NCI-H226 (cell line): ENCODE measurements at regions not wholly inside any gene's neighbourhood (a gene's known extent, or its start where the extent isn't known, plus 50 kb on each side); places are given as distances from the start of the nearest gene placed in this dataset.
"Not testable (repeated sequence)": the region's sequence is repeated elsewhere in the genome, so short reads cannot be mapped to it uniquely, and the experiment has no call there.

Source experiments
- DNase-seq: peaks from one replicate; pipeline ENCODE4 v3.0.0-alpha.2; 2015

DNA sequence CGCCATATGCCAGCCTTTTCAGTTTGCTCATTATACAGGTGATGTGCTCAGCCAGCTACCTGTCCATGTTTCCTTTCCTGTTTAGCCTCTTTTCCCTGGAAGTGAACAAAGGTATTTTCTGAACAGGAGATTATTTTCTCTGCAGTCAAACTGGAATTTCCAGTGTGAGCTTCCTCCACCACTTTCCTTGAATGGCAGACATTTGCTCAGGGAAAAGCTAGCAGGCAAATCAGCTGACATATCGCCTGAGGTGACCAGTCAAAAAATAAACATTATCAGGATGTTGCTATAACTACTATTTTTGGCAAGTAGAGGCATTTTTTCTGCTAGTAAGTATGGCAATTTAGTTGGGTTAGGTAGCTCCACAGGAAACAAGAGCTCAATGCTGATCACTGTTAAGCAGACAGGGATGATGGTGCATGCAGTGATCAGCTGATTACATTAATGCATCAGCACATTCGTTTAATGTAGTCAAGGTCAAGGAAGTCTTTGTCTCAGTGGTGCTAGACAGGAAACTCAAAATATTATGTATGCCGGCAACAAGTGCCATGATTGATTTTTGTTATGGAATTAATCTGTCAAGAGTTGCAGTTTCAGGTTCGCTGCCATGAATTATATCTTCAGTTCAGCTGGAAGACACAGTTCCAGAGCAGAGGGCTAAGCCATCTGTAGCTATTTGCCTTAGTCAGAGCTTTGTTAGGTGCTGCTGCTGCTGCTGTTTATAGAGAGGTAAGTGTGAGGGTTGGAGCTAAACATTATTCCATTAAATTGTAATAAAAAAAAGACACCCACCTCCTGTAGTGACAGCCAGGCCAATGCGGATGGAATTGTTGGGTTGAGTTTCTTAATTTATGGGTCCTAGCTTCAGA is 179.7 kb upstream of the ST6GALNAC5 start:
- no peak for DNase-seq

- no peak for DNase-seq
These were observed 176.5 kb upstream of the ST6GALNAC5 start for GRCh38 chr1:76690766-76691165.

GRCh38 chr1:76695535-76695934 is 171.7 kb upstream of the ST6GALNAC5 start:
- DNase-seq, result no peak

GRCh38 chr1:76697361-76697760 is 169.9 kb upstream of the ST6GALNAC5 start:
- no peak for DNase-seq

- not testable (repeated sequence) for DNase-seq
These were observed 167.6 kb upstream of the ST6GALNAC5 start for GRCh38 chr1:76699646-76700045.

DNA sequence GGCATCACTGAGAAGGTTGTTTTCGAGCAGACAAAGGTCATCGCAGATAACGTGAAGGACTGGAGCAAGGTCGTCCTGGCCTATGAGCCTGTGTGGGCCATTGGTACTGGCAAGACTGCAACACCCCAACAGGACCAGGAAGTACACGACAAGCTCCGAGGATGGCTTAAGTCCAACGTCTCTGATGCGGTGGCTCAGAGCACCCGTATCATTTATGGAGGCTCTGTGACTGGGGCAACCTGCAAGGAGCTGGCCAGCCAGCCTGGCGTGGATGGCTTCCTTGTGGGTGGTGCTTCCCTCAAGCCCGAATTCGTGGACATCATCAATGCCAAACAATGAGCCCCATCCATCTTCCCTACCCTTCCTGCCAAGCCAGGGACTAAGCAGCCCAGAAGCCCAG is 167.1 kb upstream of the ST6GALNAC5 start:
- not testable (repeated sequence) for DNase-seq

DNA sequence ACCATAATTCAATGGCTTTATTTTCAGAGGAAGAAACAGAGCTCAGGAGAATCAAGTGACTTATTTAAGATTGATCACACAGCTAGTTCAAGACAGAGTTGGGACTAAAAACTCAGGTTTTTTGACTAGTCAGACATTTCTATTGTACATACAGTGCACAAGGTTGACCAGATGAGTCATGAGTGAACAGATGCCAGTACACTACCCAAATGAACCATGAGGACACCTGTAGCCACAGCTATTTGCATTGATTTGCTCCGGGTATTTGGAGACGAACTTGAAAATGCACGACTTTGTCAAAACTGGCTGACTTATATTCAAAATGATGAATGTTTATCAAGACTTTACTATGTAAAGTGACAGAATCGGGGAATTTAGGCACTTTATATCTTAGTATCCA is 161.7 kb upstream of the ST6GALNAC5 start:
- DNase-seq, result no peak

DNA sequence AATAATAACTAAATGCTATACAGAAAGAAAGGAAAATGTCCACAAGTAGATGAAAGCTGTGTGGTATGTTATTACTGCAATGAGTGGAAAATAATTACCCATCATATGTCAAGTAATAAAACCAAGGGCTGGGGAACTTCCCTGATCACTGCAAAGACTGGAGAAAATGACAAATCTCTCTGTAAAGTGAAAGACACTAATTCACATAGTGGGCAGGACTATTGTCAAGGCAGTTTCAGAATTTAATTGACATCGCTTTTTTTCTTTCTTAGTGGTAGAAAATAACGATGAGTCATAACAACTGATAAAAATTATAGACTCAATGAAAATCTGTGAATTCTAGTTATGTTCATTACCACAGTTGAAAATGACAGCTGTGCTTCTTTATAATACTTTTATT is 153.7 kb upstream of the ST6GALNAC5 start:
- DNase-seq, result no peak

DNA sequence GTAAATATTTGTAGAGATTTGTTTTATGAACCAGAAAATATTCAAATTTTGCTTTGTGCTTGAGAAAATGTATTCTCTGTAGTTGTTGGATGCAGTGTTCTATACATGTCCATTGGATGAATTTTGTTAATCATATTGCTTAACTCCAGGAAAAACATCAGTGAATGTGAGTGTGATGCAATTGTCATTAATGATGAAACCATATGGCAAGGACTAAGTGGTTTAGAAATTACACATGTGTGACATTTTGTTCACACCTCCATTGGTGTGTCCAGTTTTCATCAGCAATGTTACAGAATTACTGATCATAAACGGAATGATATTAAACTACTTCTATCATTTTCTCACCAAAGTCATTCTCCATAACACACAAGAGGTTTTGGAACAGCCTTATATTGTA is 151.8 kb upstream of the ST6GALNAC5 start:
- no peak for DNase-seq

DNA sequence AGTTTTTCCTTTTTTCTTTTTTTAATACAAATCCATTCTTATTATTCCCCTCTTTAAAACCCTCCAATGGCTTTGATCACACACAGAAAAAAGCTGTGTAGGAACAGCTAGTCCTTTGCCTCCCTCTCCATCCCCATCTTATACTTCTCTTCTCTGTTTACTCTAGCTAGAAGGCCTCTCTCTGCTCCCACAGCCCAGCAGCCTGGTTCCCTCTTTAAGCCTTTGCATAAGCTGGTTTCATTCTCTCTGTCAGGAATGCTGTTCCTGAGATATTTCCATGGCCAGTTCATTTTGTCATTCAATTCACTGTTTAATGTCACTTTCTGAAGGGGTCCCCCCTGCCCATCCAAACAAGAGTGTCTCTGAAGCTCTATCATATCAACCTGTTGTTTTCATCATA is 143.3 kb upstream of the ST6GALNAC5 start:
- no peak for DNase-seq

GRCh38 chr1:76724816-76725215 is 142.5 kb upstream of the ST6GALNAC5 start:
- DNase-seq, result no peak

DNA sequence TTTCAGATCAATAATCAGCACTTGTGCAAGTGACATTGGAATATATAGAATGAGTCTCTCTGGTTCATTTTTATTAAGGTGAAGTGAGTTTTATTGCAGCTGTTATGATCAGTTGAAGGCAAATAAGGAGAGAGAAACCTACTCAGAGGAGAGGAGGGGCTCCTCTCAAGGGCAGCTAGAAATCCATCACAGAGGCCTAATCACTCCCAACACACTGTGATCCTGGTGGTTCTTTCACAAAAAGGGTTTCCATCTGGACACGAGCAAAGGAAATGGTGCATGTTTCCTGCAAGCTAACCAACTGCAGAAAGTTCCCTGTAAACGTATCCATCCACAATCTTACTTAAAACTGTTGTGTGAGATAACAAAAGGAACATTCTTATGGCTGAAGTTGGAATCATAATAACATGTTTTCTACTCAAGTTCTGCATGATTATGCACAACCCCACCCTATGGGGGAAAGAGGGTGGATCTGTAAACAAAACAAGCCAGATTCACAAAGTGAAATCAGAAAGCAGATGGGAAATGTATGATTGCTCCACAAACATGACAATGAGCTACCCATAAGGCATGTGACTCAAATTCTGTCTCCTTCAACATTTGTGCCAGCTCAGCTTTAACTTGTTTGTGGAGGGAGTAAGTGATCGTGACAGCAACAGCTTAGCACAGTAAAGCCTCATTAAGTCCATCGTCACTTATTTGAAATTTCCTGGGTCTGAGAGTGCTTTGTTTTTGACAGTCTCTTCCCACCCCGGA is 141.2 kb upstream of the ST6GALNAC5 start:
- no peak for DNase-seq

GRCh38 chr1:76727520-76727919 is 139.8 kb upstream of the ST6GALNAC5 start:
- no peak for DNase-seq

DNA sequence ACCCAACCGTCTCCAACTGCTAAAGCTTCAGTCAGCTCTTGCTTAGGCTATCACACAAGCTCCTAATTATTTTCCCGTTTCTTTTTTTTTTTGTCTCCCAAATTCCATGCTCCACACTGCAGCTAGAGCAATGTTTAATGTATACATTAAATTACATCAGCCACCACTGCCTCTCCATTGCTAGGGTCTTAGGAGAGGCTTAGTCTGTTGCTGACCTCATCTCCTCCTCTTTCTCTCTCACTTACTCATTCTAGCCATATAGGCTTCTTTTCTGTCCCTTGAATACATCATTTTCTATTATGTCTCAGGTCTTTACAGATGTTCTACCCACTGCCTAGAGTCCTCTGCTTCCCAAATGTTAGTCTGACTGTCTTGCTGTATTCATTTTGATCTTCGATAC is 138.1 kb upstream of the ST6GALNAC5 start:
- DNase-seq, result no peak

- no peak for DNase-seq
These were observed 137.3 kb upstream of the ST6GALNAC5 start for GRCh38 chr1:76730027-76730426.

GRCh38 chr1:76738355-76738754 is 128.9 kb upstream of the ST6GALNAC5 start:
- not testable (repeated sequence) for DNase-seq

DNA sequence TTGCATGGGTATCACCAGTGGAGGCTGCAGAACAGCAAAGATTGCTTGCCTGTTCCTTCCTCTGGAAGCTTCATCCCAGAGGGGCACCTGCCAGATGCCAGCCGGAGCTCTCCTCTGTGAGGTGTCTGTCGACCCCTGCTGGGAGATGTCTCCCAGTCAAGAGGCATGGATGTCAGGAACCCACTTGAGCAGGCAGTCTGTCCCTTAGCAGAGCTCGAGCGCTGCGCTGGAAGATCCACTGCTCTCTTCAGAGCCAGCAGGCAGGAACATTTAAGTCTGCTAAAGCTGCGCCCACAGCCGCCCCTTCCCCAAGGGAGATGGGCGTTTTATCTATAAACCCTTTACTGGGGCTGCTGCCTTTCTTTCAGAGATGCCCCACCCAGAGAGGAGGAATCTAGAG is 126.3 kb upstream of the ST6GALNAC5 start:
- DNase-seq, result not testable (repeated sequence)

DNA sequence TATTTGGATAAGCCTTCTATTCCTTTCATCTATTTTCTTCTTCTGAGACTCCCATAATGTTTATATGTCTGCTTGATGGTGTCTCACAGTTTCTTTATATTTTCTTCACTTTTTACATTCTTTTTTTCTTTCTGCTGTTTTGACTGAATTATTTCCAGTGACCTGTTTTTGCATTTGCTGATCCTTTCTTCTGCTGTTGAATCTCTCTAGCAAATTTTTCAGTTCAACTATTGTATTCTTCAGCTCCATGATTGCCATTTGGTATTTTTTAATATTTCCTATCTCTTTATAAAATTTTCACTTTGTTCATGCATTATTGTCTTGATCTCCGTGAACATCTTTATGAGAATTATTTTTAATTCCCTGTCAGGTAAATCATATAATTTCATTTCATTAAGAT is 122.3 kb upstream of the ST6GALNAC5 start:
- no peak for DNase-seq

GRCh38 chr1:76746206-76746605 is 121.1 kb upstream of the ST6GALNAC5 start:
- DNase-seq, result no peak

- no peak for DNase-seq
These were observed 112.5 kb upstream of the ST6GALNAC5 start for GRCh38 chr1:76754730-76755129.

GRCh38 chr1:76759171-76759860 is 108.0 kb upstream of the ST6GALNAC5 start:
- no peak for DNase-seq

DNA sequence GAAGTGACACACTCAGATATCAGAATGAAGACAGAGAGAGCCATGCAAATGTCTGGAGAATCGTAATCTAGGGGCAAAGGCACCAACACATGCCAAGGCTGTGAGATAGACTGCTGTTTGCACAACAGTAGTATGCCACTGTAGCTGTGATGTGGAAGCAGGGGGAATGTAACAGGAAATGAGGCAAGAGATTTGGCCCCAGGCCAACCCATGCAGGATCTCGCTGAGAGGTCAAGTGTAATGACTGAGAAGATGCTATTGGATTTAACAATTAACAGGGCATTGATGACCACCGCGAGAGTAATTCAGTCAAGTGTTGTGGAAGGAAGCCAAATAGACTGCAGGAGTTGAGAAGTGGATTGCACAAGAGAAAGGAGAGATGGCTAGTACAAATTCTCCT is 107.3 kb upstream of the ST6GALNAC5 start:
- DNase-seq, result peak; percentile 19

- no peak for DNase-seq
These were observed 103.5 kb upstream of the ST6GALNAC5 start for GRCh38 chr1:76763738-76764137.
